ENCODE measurements at regions not wholly inside any gene's neighbourhood (a gene's known extent, or its start where the extent isn't known, plus 50 kb on each side); places are given as distances from the start of the nearest gene placed in this dataset.

- no peak overlapping the region for H3K4me3 ChIP-seq (ENCODE audit: low read length)
- no peaks in the 10 kb centered on the region for H3K9me3 ChIP-seq (ENCODE audit: control insufficient read depth, low read length)
- peaks cover 5% of the 10 kb centered on the region for H3K27me3 ChIP-seq (replicated peaks; ENCODE audit: control insufficient read depth, insufficient read depth, low read length)
- H3K4me1 ChIP-seq (ENCODE audit: control insufficient read depth, insufficient read depth, low read length): no peaks in the 10 kb centered on the region
- H3K36me3 ChIP-seq (ENCODE audit: control insufficient read depth, insufficient read depth, low read length, severe bottlenecking): no peaks in the 10 kb centered on the region
- no peak for DNase-seq (ENCODE audit: low read depth)
- no peak overlapping the region for H3K9ac ChIP-seq (ENCODE audit: low read length)
These were observed 353.7 kb upstream of the SEMA6D start for GRCh38 chr15:47363653-47364052.

GRCh38 chr15:47364230-47365141, 352.8 kb upstream of the SEMA6D start:
- no peaks in the 10 kb centered on the region for H3K36me3 ChIP-seq (ENCODE audit: control insufficient read depth, insufficient read depth, low read length, severe bottlenecking)
- no peaks in the 10 kb centered on the region for H3K9me3 ChIP-seq (ENCODE audit: control insufficient read depth, low read length)
- no peak for DNase-seq (ENCODE audit: low read depth)
- H3K27me3 ChIP-seq (replicated peaks; ENCODE audit: control insufficient read depth, insufficient read depth, low read length): peaks cover 7% of the 10 kb centered on the region
- H3K9ac ChIP-seq (ENCODE audit: low read length): no peak overlapping the region
- no peak overlapping the region for H3K4me3 ChIP-seq (ENCODE audit: low read length)
- no peaks in the 10 kb centered on the region for H3K4me1 ChIP-seq (ENCODE audit: control insufficient read depth, insufficient read depth, low read length)

GRCh38 chr15:47366884-47367283, 350.4 kb upstream of the SEMA6D start:
- Histone ChIP-seq H3K9ac (ENCODE audit: low read length) (no peak overlapping the region), H3K9me3 (ENCODE audit: control insufficient read depth, low read length) (no peaks in the 10 kb centered on the region), H3K27me3 (replicated peaks; ENCODE audit: control insufficient read depth, insufficient read depth, low read length) (peaks cover 7% of the 10 kb centered on the region), H3K36me3 (ENCODE audit: control insufficient read depth, insufficient read depth, low read length, severe bottlenecking) (no peaks in the 10 kb centered on the region), H3K4me1 (ENCODE audit: control insufficient read depth, insufficient read depth, low read length) (no peaks in the 10 kb centered on the region), H3K4me3 (ENCODE audit: low read length) (no peak overlapping the region)
- DNase-seq (ENCODE audit: low read depth): no peak

GRCh38 chr15:47367726-47368390, 349.4 kb upstream of the SEMA6D start:
- Histone ChIP-seq H3K27me3 (replicated peaks; ENCODE audit: control insufficient read depth, insufficient read depth, low read length) (peaks cover 7% of the 10 kb centered on the region), H3K9me3 (ENCODE audit: control insufficient read depth, low read length) (no peaks in the 10 kb centered on the region), H3K9ac (ENCODE audit: low read length) (no peak overlapping the region), H3K36me3 (ENCODE audit: control insufficient read depth, insufficient read depth, low read length, severe bottlenecking) (no peaks in the 10 kb centered on the region), H3K4me3 (ENCODE audit: low read length) (no peak overlapping the region), H3K4me1 (ENCODE audit: control insufficient read depth, insufficient read depth, low read length) (no peaks in the 10 kb centered on the region)
- DNase-seq (ENCODE audit: low read depth): no peak

- Histone ChIP-seq H3K27me3 (replicated peaks; ENCODE audit: control insufficient read depth, insufficient read depth, low read length) (peaks cover 2% of the 10 kb centered on the region), H3K4me1 (ENCODE audit: control insufficient read depth, insufficient read depth, low read length) (no peaks in the 10 kb centered on the region), H3K36me3 (ENCODE audit: control insufficient read depth, insufficient read depth, low read length, severe bottlenecking) (no peaks in the 10 kb centered on the region), H3K4me3 (ENCODE audit: low read length) (no peak overlapping the region), H3K9me3 (ENCODE audit: control insufficient read depth, low read length) (no peaks in the 10 kb centered on the region), H3K9ac (ENCODE audit: low read length) (no peak overlapping the region)
- no peak for DNase-seq (ENCODE audit: low read depth)
These were observed 345.4 kb upstream of the SEMA6D start for GRCh38 chr15:47371939-47372338.

- H3K4me3 ChIP-seq (ENCODE audit: low read length): no peak overlapping the region
- H3K9me3 ChIP-seq (ENCODE audit: control insufficient read depth, low read length): no peaks in the 10 kb centered on the region
- H3K4me1 ChIP-seq (ENCODE audit: control insufficient read depth, insufficient read depth, low read length): no peaks in the 10 kb centered on the region
- peak; percentile 15 for DNase-seq (ENCODE audit: low read depth)
- H3K36me3 ChIP-seq (ENCODE audit: control insufficient read depth, insufficient read depth, low read length, severe bottlenecking): no peaks in the 10 kb centered on the region
- peaks cover 3% of the 10 kb centered on the region for H3K27me3 ChIP-seq (replicated peaks; ENCODE audit: control insufficient read depth, insufficient read depth, low read length)
- no peak overlapping the region for H3K9ac ChIP-seq (ENCODE audit: low read length)
These were observed 343.1 kb upstream of the SEMA6D start for GRCh38 chr15:47374222-47374621.

- Histone ChIP-seq H3K4me1 (ENCODE audit: control insufficient read depth, insufficient read depth, low read length) (no peaks in the 10 kb centered on the region), H3K4me3 (ENCODE audit: low read length) (no peak overlapping the region), H3K9ac (ENCODE audit: low read length) (no peak overlapping the region), H3K27me3 (replicated peaks; ENCODE audit: control insufficient read depth, insufficient read depth, low read length) (peaks cover 3% of the 10 kb centered on the region), H3K9me3 (ENCODE audit: control insufficient read depth, low read length) (no peaks in the 10 kb centered on the region), H3K36me3 (ENCODE audit: control insufficient read depth, insufficient read depth, low read length, severe bottlenecking) (no peaks in the 10 kb centered on the region)
- no peak for DNase-seq (ENCODE audit: low read depth)
These were observed 341.1 kb upstream of the SEMA6D start for GRCh38 chr15:47376190-47376589.

- H3K9me3 ChIP-seq (ENCODE audit: control insufficient read depth, low read length): no peaks in the 10 kb centered on the region
- no peaks in the 10 kb centered on the region for H3K4me1 ChIP-seq (ENCODE audit: control insufficient read depth, insufficient read depth, low read length)
These were observed 339.8 kb upstream of the SEMA6D start for GRCh38 chr15:47377465-47377864.

GRCh38 chr15:47378527-47378926, 338.8 kb upstream of the SEMA6D start:
- Histone ChIP-seq H3K9ac (ENCODE audit: low read length) (no peak overlapping the region), H3K27me3 (replicated peaks; ENCODE audit: control insufficient read depth, insufficient read depth, low read length) (peaks cover 3% of the 10 kb centered on the region), H3K4me3 (ENCODE audit: low read length) (no peak overlapping the region), H3K36me3 (ENCODE audit: control insufficient read depth, insufficient read depth, low read length, severe bottlenecking) (no peaks in the 10 kb centered on the region), H3K4me1 (ENCODE audit: control insufficient read depth, insufficient read depth, low read length) (peaks cover 2% of the 10 kb centered on the region), H3K9me3 (ENCODE audit: control insufficient read depth, low read length) (no peaks in the 10 kb centered on the region)
- DNase-seq (ENCODE audit: low read depth): no peak

More at GRCh38 chr15:47377465-47377864, 339.8 kb upstream of the SEMA6D start:
- no peak for DNase-seq (ENCODE audit: low read depth)
- Histone ChIP-seq H3K4me3 (ENCODE audit: low read length) (no peak overlapping the region), H3K36me3 (ENCODE audit: control insufficient read depth, insufficient read depth, low read length, severe bottlenecking) (no peaks in the 10 kb centered on the region), H3K27me3 (replicated peaks; ENCODE audit: control insufficient read depth, insufficient read depth, low read length) (peaks cover 3% of the 10 kb centered on the region), H3K9ac (ENCODE audit: low read length) (no peak overlapping the region)

GRCh38 chr15:47383102-47383501, 334.2 kb upstream of the SEMA6D start:
- Histone ChIP-seq H3K36me3 (ENCODE audit: control insufficient read depth, insufficient read depth, low read length, severe bottlenecking) (no peaks in the 10 kb centered on the region), H3K9ac (ENCODE audit: low read length) (no peak overlapping the region), H3K4me1 (ENCODE audit: control insufficient read depth, insufficient read depth, low read length) (peaks cover 12% of the 10 kb centered on the region), H3K9me3 (ENCODE audit: control insufficient read depth, low read length) (no peaks in the 10 kb centered on the region), H3K27me3 (replicated peaks; ENCODE audit: control insufficient read depth, insufficient read depth, low read length) (no peaks in the 10 kb centered on the region), H3K4me3 (ENCODE audit: low read length) (no peak overlapping the region)
- no peak for DNase-seq (ENCODE audit: low read depth)

- DNase-seq (ENCODE audit: low read depth): no peak
- H3K36me3 ChIP-seq (ENCODE audit: control insufficient read depth, insufficient read depth, low read length, severe bottlenecking): no peaks in the 10 kb centered on the region
- peaks cover 12% of the 10 kb centered on the region for H3K4me1 ChIP-seq (ENCODE audit: control insufficient read depth, insufficient read depth, low read length)
- H3K4me3 ChIP-seq (ENCODE audit: low read length): no peak overlapping the region
- H3K27me3 ChIP-seq (replicated peaks; ENCODE audit: control insufficient read depth, insufficient read depth, low read length): no peaks in the 10 kb centered on the region
- H3K9me3 ChIP-seq (ENCODE audit: control insufficient read depth, low read length): no peaks in the 10 kb centered on the region
- H3K9ac ChIP-seq (ENCODE audit: low read length): peak overlapping the region; percentile 11
These were observed 333.5 kb upstream of the SEMA6D start for GRCh38 chr15:47383801-47384200.

All from adipocyte (in vitro differentiated cells).